Naive thymus-derived CD4-positive, alpha-beta T cell (primary cell): ENCODE measurements at regions not wholly inside any gene's neighbourhood (a gene's known extent, or its start where the extent isn't known, plus 50 kb on each side); places are given as distances from the start of the nearest gene placed in this dataset.
"Not testable (repeated sequence)": the region's sequence is repeated elsewhere in the genome, so short reads cannot be mapped to it uniquely, and the experiment has no call there.

Experiments used
- ATAC-seq: fragments of 150-1000 bp; cut with Tn5 transposase; 2 replicates; pipeline ENCODE4 v1.10.0; 2021; ENCODE audit warnings: mild to moderate bottlenecking, moderate library complexity
- CTCF ChIA-PET: fragments of 350-600 bp; sonication (Branson Sonifier 250); formaldehyde crosslinking; loops from one replicate; lab custom pipeline; 2021; ENCODE audit warnings: antibody characterized with exemption; lab: Charles Lee
- POLR2A ChIA-PET: fragments of 350-600 bp; sonication (Branson Sonifier 250); formaldehyde crosslinking; loops from one replicate; lab custom pipeline; 2021; ENCODE audit warnings: antibody characterized with exemption, inconsistent platforms; lab: Charles Lee
- DNase-seq, 9 donors: peaks; one replicate each; pipeline versions ENCODE4 v3.0.0 to v3.0.0-alpha.2; 2020 to 2022; ENCODE audit warnings: mixed read lengths in 1 of 9
- H3K27ac ChIP-seq: one replicate; pipeline ENCODE4 v1.7.0; 2013; ENCODE audit warnings: mild to moderate bottlenecking, low read depth, low read length, moderate library complexity
- H3K27me3 ChIP-seq, 2 donors: one replicate each; pipeline ENCODE4 v1.7.0; 2013; ENCODE audit warnings: low read length in 2 of 2, mild to moderate bottlenecking in 2 of 2, moderate library complexity in 2 of 2; ENCODE audit not compliant: control insufficient read depth in 2 of 2, insufficient read depth in 2 of 2
- H3K36me3 ChIP-seq, 3 experiments: 1 replicate in 2 of 3; 2 replicates in 1 of 3; pipeline ENCODE4 v1.7.0; 2013; ENCODE audit warnings: low read length in 3 of 3, mild to moderate bottlenecking in 3 of 3, moderate library complexity in 1 of 3; ENCODE audit not compliant: insufficient read depth in 3 of 3, control insufficient read depth in 2 of 3
- H3K4me1 ChIP-seq, 2 donors: one replicate each; pipeline ENCODE4 v1.7.0; 2013; ENCODE audit warnings: low read length in 2 of 2, mild to moderate bottlenecking in 2 of 2, moderate library complexity in 1 of 2; ENCODE audit not compliant: control insufficient read depth in 2 of 2, insufficient read depth in 2 of 2
- H3K4me3 ChIP-seq: 2 replicates; pipeline ENCODE4 v1.7.0; 2013; ENCODE audit warnings: mild to moderate bottlenecking, low read length
- H3K9me3 ChIP-seq, 3 experiments: 1 replicate in 2 of 3; 2 replicates in 1 of 3; pipeline ENCODE4 v1.7.0; 2013; ENCODE audit warnings: low read length in 3 of 3; ENCODE audit not compliant: control insufficient read depth in 2 of 3
- H3K27ac Mint-ChIP-seq, 9 donors: one replicate each; pipeline ENCODE4 v1.8.0; 2020 to 2022; ENCODE audit warnings: mixed read lengths in 9 of 9, mild to moderate bottlenecking in 8 of 9, moderate library complexity in 5 of 9, inconsistent platforms in 2 of 9
- H3K27me3 Mint-ChIP-seq, 5 donors: one replicate each; pipeline ENCODE4 v1.8.0; 2021 to 2022; ENCODE audit warnings: mixed read lengths in 5 of 5, mild to moderate bottlenecking in 1 of 5
- H3K36me3 Mint-ChIP-seq, 5 donors: one replicate each; pipeline ENCODE4 v1.8.0; 2020 to 2022; ENCODE audit warnings: mixed read lengths in 5 of 5, mild to moderate bottlenecking in 3 of 5, inconsistent platforms in 1 of 5
- H3K4me1 Mint-ChIP-seq, 7 donors: one replicate each; pipeline ENCODE4 v1.8.0; 2020 to 2022; ENCODE audit warnings: mixed read lengths in 7 of 7, mild to moderate bottlenecking in 3 of 7, inconsistent platforms in 1 of 7
- H3K4me3 Mint-ChIP-seq, 10 donors: one replicate each; pipeline ENCODE4 v1.8.0; 2020 to 2022; ENCODE audit warnings: mild to moderate bottlenecking in 10 of 10, mixed read lengths in 10 of 10, moderate library complexity in 6 of 10, inconsistent platforms in 2 of 10
- H3K9me3 Mint-ChIP-seq, 11 donors: one replicate each; pipeline ENCODE4 v1.8.0; 2020 to 2022; ENCODE audit warnings: mixed read lengths in 11 of 11, mild to moderate bottlenecking in 4 of 11, inconsistent platforms in 1 of 11, moderate library complexity in 1 of 11
- intact Hi-C, 2 donors: fragments of 100-400 bp; cut with micrococcal nuclease; formaldehyde crosslinking; loops; one replicate each; pipeline ENCODE4 v1.15.1; 2023

DNA sequence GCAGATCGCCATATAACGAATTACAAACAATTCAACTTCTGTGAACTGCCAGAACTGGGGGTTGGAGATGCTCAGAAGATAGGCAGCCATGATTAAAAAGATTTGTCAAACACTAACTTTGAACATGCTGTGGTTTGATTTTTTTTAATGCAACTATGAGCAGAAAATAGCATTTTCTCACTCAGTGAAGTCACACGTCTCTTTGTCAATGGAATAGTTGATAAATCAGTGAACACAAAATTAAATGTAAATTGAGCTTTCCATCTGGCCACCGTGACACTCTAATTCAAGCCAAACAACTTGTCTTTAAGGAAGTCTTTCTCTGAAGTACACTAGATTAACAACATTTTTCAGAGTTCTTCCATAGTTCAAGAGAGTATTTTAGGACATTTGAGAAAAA lies 228.6 kb upstream of the LINC00305 start:
- no peak overlapping the region for H3K4me3 Mint-ChIP-seq
- H3K27ac Mint-ChIP-seq: no peak overlapping the region
- no peaks in the 10 kb centered on the region for H3K27me3 Mint-ChIP-seq
- intact Hi-C loops: no loop called here
- DNase-seq (no peak), ATAC-seq (no peak)
- Histone ChIP-seq H3K4me3 (no peak overlapping the region), H3K9me3 (no peaks in the 10 kb centered on the region), H3K36me3 (no peaks in the 10 kb centered on the region), H3K4me1 (no peaks in the 10 kb centered on the region), H3K27me3 (no peaks in the 10 kb centered on the region), H3K27ac (no peak overlapping the region)
- no peaks in the 10 kb centered on the region for H3K36me3 Mint-ChIP-seq
- peaks cover 0 to 25% (median 4%) of the 10 kb centered on the region in 11 donors for H3K9me3 Mint-ChIP-seq
- peaks cover 0 to 2% (median 0%) of the 10 kb centered on the region in 7 donors for H3K4me1 Mint-ChIP-seq
- POLR2A ChIA-PET: no interaction called here
- CTCF ChIA-PET: no interaction called here

- H3K27me3 ChIP-seq: no peaks in the 10 kb centered on the region
- Mint-ChIP-seq H3K27me3 (no peaks in the 10 kb centered on the region), H3K36me3 (no peaks in the 10 kb centered on the region), H3K4me3 (no peak overlapping the region), H3K9me3 (peaks cover 0 to 24% (median 4%) of the 10 kb centered on the region in 11 donors), H3K4me1 (no peaks in the 10 kb centered on the region), H3K27ac (no peak overlapping the region)
- intact Hi-C loops: no loop called here
- no peak overlapping the region for H3K27ac ChIP-seq
- H3K4me1 ChIP-seq: no peaks in the 10 kb centered on the region
- H3K9me3 ChIP-seq: no peaks in the 10 kb centered on the region
- ChIA-PET CTCF (no interaction called here), POLR2A (no interaction called here)
- no peak for DNase-seq
- no peaks in the 10 kb centered on the region for H3K36me3 ChIP-seq
- no peak for ATAC-seq
- H3K4me3 ChIP-seq: no peak overlapping the region
Measured at GRCh38 chr18:64372850-64373249, 224.0 kb upstream of the LINC00305 start.

GRCh38 chr18:64369830-64370440 lies 221.0 kb upstream of the LINC00305 start:
- H3K36me3 ChIP-seq, ATAC-seq, H3K4me1 ChIP-seq, H3K4me1 Mint-ChIP-seq, H3K27ac ChIP-seq, H3K27ac Mint-ChIP-seq, intact Hi-C loops, H3K9me3 Mint-ChIP-seq, H3K27me3 ChIP-seq, DNase-seq, POLR2A ChIA-PET, H3K27me3 Mint-ChIP-seq, H3K4me3 ChIP-seq, H3K9me3 ChIP-seq, CTCF ChIA-PET, H3K36me3 Mint-ChIP-seq, H3K4me3 Mint-ChIP-seq: not testable (repeated sequence)

- ATAC-seq (no peak), DNase-seq (no peak)
- Histone ChIP-seq H3K9me3 (no peaks in the 10 kb centered on the region), H3K27ac (no peak overlapping the region), H3K36me3 (no peaks in the 10 kb centered on the region), H3K27me3 (no peaks in the 10 kb centered on the region), H3K4me3 (no peak overlapping the region), H3K4me1 (no peaks in the 10 kb centered on the region)
- CTCF ChIA-PET: no interaction called here
- no peaks in the 10 kb centered on the region for H3K36me3 Mint-ChIP-seq
- peaks cover 3 to 33% (median 6%) of the 10 kb centered on the region in 11 donors for H3K9me3 Mint-ChIP-seq
- H3K27ac Mint-ChIP-seq: no peak overlapping the region
- no peaks in the 10 kb centered on the region for H3K27me3 Mint-ChIP-seq
- H3K4me3 Mint-ChIP-seq: no peak overlapping the region
- intact Hi-C loops: no loop called here
- POLR2A ChIA-PET: no interaction called here
- no peaks in the 10 kb centered on the region for H3K4me1 Mint-ChIP-seq
Measured at GRCh38 chr18:64365106-64365505, 216.2 kb upstream of the LINC00305 start.

- H3K4me3 ChIP-seq: no peak overlapping the region
- H3K9me3 ChIP-seq: no peaks in the 10 kb centered on the region
- no peaks in the 10 kb centered on the region for H3K27me3 ChIP-seq
- intact Hi-C loops: no loop called here
- POLR2A ChIA-PET: no interaction called here
- CTCF ChIA-PET: no interaction called here
- Mint-ChIP-seq H3K4me1 (no peaks in the 10 kb centered on the region), H3K9me3 (peaks cover 0 to 10% (median 3%) of the 10 kb centered on the region in 11 donors), H3K4me3 (no peak overlapping the region), H3K27ac (no peak overlapping the region), H3K27me3 (no peaks in the 10 kb centered on the region), H3K36me3 (no peaks in the 10 kb centered on the region)
- no peak overlapping the region for H3K27ac ChIP-seq
- no peaks in the 10 kb centered on the region for H3K36me3 ChIP-seq
- H3K4me1 ChIP-seq: no peaks in the 10 kb centered on the region
- no peak for DNase-seq
- no peak for ATAC-seq
Measured at GRCh38 chr18:64337673-64338072, 188.8 kb upstream of the LINC00305 start.

DNA sequence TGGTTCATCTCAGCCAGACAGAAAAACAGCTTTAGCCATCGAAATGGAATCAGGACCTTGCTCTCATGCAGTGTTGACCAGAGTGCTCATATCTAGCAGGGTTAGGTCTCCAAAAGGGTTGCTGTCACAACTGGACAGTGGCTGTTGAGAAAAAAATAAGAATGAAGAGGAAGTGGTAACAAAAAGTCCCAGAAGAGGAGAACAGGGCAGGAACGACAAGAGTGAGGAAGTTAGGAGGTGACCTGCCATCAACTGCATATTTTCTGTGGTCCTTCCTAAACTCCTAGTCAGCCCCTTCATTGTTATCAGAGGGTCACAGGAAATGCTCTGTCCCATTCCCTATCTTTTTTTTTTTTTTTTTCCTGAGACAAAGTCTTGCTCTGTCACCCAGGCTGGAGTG lies 188.1 kb upstream of the LINC00305 start:
- Histone ChIP-seq H3K4me3 (no peak overlapping the region), H3K36me3 (no peaks in the 10 kb centered on the region), H3K9me3 (no peaks in the 10 kb centered on the region), H3K27ac (no peak overlapping the region), H3K4me1 (no peaks in the 10 kb centered on the region), H3K27me3 (no peaks in the 10 kb centered on the region)
- intact Hi-C loops: no loop called here
- peaks cover 0 to 10% (median 3%) of the 10 kb centered on the region in 11 donors for H3K9me3 Mint-ChIP-seq
- no peaks in the 10 kb centered on the region for H3K4me1 Mint-ChIP-seq
- CTCF ChIA-PET: no interaction called here
- H3K36me3 Mint-ChIP-seq: no peaks in the 10 kb centered on the region
- no peak overlapping the region for H3K4me3 Mint-ChIP-seq
- DNase-seq: no peak
- H3K27ac Mint-ChIP-seq: peak overlapping the region in 1 of 9 donors; percentile 49
- POLR2A ChIA-PET: no interaction called here
- H3K27me3 Mint-ChIP-seq: no peaks in the 10 kb centered on the region
- no peak for ATAC-seq

GRCh38 chr18:64334748-64335147 lies 185.9 kb upstream of the LINC00305 start:
- H3K9me3 Mint-ChIP-seq: peaks cover 0 to 13% (median 3%) of the 10 kb centered on the region in 11 donors

More at GRCh38 chr18:64334748-64335147, 185.9 kb upstream of the LINC00305 start:
- no peak overlapping the region for H3K4me3 ChIP-seq
- H3K27ac ChIP-seq: no peak overlapping the region
- intact Hi-C loops: no loop called here
- Mint-ChIP-seq H3K4me1 (no peaks in the 10 kb centered on the region), H3K27ac (no peak overlapping the region), H3K27me3 (no peaks in the 10 kb centered on the region), H3K36me3 (no peaks in the 10 kb centered on the region), H3K4me3 (no peak overlapping the region)
- POLR2A ChIA-PET: no interaction called here
- no peaks in the 10 kb centered on the region for H3K9me3 ChIP-seq
- CTCF ChIA-PET: no interaction called here
- no peaks in the 10 kb centered on the region for H3K27me3 ChIP-seq
- ATAC-seq: no peak
- H3K36me3 ChIP-seq: no peaks in the 10 kb centered on the region
- H3K4me1 ChIP-seq: no peaks in the 10 kb centered on the region
- no peak for DNase-seq
